Mucosa of descending colon (tissue), 3 donors: ENCODE measurements at regions not wholly inside any gene's neighbourhood (a gene's known extent, or its start where the extent isn't known, plus 50 kb on each side); places are given as distances from the start of the nearest gene placed in this dataset.
"Not testable (repeated sequence)": the region's sequence is repeated elsewhere in the genome, so short reads cannot be mapped to it uniquely, and the experiment has no call there.

ENCODE experiments used
- ATAC-seq: fragments of 200-7000 bp; cut with Tn5 transposase; one replicate; pipeline ENCODE4 v1.9.1; 2020; ENCODE audit warnings: mild to moderate bottlenecking, moderate library complexity
- DNase-seq, 3 donors: peaks; one replicate each; pipeline ENCODE4 v3.0.0-alpha.2; 2020
- H3K36me3 ChIP-seq: fragments of 200-600 bp; one replicate; pipeline ENCODE4 v1.8.0; 2021; ENCODE audit warnings: low read depth, mild to moderate bottlenecking
- H3K4me1 ChIP-seq: fragments of 200-600 bp; one replicate; pipeline ENCODE4 v1.8.0; 2021; ENCODE audit warnings: low read depth, mild to moderate bottlenecking
- H3K4me3 ChIP-seq: fragments of 200-600 bp; one replicate; pipeline ENCODE4 v1.8.0; 2021; ENCODE audit warnings: mild to moderate bottlenecking
- H3K9me3 ChIP-seq: fragments of 200-600 bp; one replicate; pipeline ENCODE4 v1.8.0; 2021; ENCODE audit warnings: mild to moderate bottlenecking
- CTCF ChIP-seq: fragments of 200-600 bp; IDR thresholded peaks from one replicate; pipeline ENCODE4 v1.8.0; 2022; ENCODE audit warnings: antibody characterized with exemption, mild to moderate bottlenecking
- intact Hi-C, 2 donors: fragments of 100-400 bp; cut with DNase I in 1 of 2; cut with micrococcal nuclease in 1 of 2; formaldehyde crosslinking; loops; one replicate each; pipeline versions ENCODE4 v1.11.0 to v1.11.1; 2022; cut with DNase I, micrococcal nuclease
- donor health status: DM: no; HTN: no; CAD: no; lungs with moderate emphysema.
- donor health status: DM: no; HTN: no; CAD: no.
- donor health status: DM: no; HTN: yes; CAD: no.

DNA sequence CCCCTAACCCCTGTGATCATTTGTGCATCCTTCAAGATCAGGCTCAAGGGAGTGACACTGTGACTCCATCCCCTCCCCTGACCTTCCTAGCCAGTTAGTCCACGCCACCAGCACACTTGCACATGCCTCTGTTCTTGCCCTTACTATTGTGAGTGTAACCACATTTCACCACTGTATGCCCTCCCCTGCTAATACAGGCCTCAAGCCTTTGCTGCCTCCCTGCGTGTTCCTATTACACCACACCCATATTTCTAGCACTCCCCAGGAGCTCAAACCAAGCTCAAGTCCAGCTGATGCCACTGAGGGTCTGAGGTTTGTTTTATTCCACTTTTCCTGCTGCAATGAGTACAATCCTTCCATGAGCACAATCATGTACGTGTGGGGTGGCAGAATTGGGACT is 119.3 kb upstream of the FOXN2 start:
- DNase-seq (no peak), ATAC-seq (no peak)
- no peak for TF ChIP-seq CTCF
- Histone ChIP-seq H3K4me1 (no peaks in the 10 kb centered on the region), H3K9me3 (no peaks in the 10 kb centered on the region), H3K36me3 (no peaks in the 10 kb centered on the region), H3K4me3 (no peak overlapping the region)
- intact Hi-C loops, result no loop called here

- Histone ChIP-seq H3K4me3 (no peak overlapping the region), H3K9me3 (no peaks in the 10 kb centered on the region), H3K4me1 (no peaks in the 10 kb centered on the region), H3K36me3 (no peaks in the 10 kb centered on the region)
- DNase-seq (no peak), ATAC-seq (no peak)
- TF ChIP-seq CTCF, result no peak
- intact Hi-C loops, result no loop called here
Observed at GRCh38 chr2:48197618-48198017, 116.9 kb upstream of the FOXN2 start.

- no peaks in the 10 kb centered on the region for H3K36me3 ChIP-seq
- H3K9me3 ChIP-seq, result no peaks in the 10 kb centered on the region
- H3K4me1 ChIP-seq, result no peaks in the 10 kb centered on the region
- intact Hi-C loops, result no loop called here
- no peak overlapping the region for H3K4me3 ChIP-seq
- ATAC-seq (no peak), DNase-seq (no peak)
- TF ChIP-seq CTCF, result no peak
Observed at GRCh38 chr2:48198371-48198770, 116.1 kb upstream of the FOXN2 start.

DNA sequence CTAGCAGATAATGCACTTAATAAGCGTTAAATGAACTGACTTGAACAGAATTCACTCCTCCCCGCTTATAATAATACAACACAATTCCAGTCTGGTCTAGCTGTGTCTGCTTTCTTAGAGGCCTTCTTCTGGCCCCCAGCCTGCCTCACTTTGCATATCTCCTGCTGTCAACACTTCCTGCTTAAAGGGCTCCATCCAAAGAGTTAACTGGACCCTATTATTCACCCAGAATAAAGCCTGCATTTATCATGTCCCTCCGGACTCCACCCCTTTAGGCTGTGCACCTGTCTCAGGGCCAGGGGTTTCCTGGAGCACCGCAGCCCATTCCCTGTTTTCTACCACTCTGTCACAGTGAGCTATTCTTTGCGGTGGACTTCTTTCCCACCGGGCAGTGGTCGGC is 115.4 kb upstream of the FOXN2 start:
- no peaks in the 10 kb centered on the region for H3K4me1 ChIP-seq
- DNase-seq (no peak), ATAC-seq (no peak)
- no peak for TF ChIP-seq CTCF
- intact Hi-C loops, result no loop called here
- H3K36me3 ChIP-seq, result no peaks in the 10 kb centered on the region
- no peaks in the 10 kb centered on the region for H3K9me3 ChIP-seq
- H3K4me3 ChIP-seq, result no peak overlapping the region

- TF ChIP-seq CTCF, result no peak
- H3K4me3 ChIP-seq, result no peak overlapping the region
- no peaks in the 10 kb centered on the region for H3K36me3 ChIP-seq
- no peaks in the 10 kb centered on the region for H3K4me1 ChIP-seq
- ATAC-seq (no peak), DNase-seq (no peak)
- intact Hi-C loops, result no loop called here
- no peaks in the 10 kb centered on the region for H3K9me3 ChIP-seq
Observed at GRCh38 chr2:48200620-48201293, 113.7 kb upstream of the FOXN2 start.

GRCh38 chr2:48201435-48201834 is 113.0 kb upstream of the FOXN2 start:
- H3K9me3 ChIP-seq, intact Hi-C loops, H3K36me3 ChIP-seq, H3K4me3 ChIP-seq, ATAC-seq, DNase-seq, H3K4me1 ChIP-seq: not testable (repeated sequence)
